ENCODE measurements at regions not wholly inside any gene's neighbourhood (a gene's known extent, or its start where the extent isn't known, plus 50 kb on each side); places are given as distances from the start of the nearest gene placed in this dataset.

DNA sequence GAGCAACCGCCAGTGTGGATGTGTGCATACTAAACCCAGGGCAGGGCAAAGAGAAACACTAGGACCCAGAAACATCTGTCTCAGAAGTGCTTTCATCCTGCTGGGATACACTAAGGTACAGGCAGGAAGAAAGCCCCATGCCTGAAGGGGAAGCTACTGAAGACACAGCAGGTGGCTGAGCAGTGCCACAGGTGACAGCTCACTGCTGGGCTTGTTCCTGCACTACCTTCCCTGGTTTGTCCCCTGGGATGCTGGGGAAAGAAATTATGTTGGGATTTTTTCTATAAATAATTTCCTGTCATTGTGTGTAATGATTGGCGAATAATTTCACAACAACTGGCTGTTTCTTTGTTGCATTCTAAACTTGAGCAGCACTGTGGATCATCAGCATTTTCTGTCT lies 245.3 kb upstream of the RAB4A start:
- Histone ChIP-seq H3K36me3 (ENCODE audit: control insufficient read depth, insufficient read depth, low read length) (no peaks in the 10 kb centered on the region), H3K79me2 (no peaks in the 10 kb centered on the region), H3K4me1 (no peaks in the 10 kb centered on the region), H3K4me2 (ENCODE audit: low read length) (no peak overlapping the region), H3K27me3 (ENCODE audit: control insufficient read depth, insufficient read depth, low read length) (no peaks in the 10 kb centered on the region), H3K27ac (no peak overlapping the region), H3K9ac (no peak overlapping the region), H3K9me3 (ENCODE audit: control insufficient read depth, low read length) (no peaks in the 10 kb centered on the region), H2AFZ (no peak overlapping the region), H3K4me3 (ENCODE audit: low read depth, low read length) (no peak overlapping the region)
- TF ChIP-seq CTCF (IDR thresholded peaks at IDR 0.05) = no peak

GRCh38 chr1:229027158-229027557 lies 243.8 kb upstream of the RAB4A start:
- H3K4me1 ChIP-seq = no peaks in the 10 kb centered on the region
- no peaks in the 10 kb centered on the region for H3K9me3 ChIP-seq (ENCODE audit: control insufficient read depth, low read length)
- H3K4me2 ChIP-seq (ENCODE audit: low read length) = no peak overlapping the region
- H3K9ac ChIP-seq = no peak overlapping the region
- H3K36me3 ChIP-seq (ENCODE audit: control insufficient read depth, insufficient read depth, low read length) = no peaks in the 10 kb centered on the region
- H3K27ac ChIP-seq = no peak overlapping the region
- TF ChIP-seq CTCF (IDR thresholded peaks at IDR 0.05) = no peak
- no peaks in the 10 kb centered on the region for H3K27me3 ChIP-seq (ENCODE audit: control insufficient read depth, insufficient read depth, low read length)
- no peak overlapping the region for H3K4me3 ChIP-seq (ENCODE audit: low read depth, low read length)
- H3K79me2 ChIP-seq = no peaks in the 10 kb centered on the region
- no peak overlapping the region for H2AFZ ChIP-seq

GRCh38 chr1:229027622-229028182 lies 243.2 kb upstream of the RAB4A start:
- Histone ChIP-seq H3K36me3 (ENCODE audit: control insufficient read depth, insufficient read depth, low read length) (no peaks in the 10 kb centered on the region), H3K9me3 (ENCODE audit: control insufficient read depth, low read length) (no peaks in the 10 kb centered on the region), H3K4me3 (ENCODE audit: low read depth, low read length) (no peak overlapping the region), H3K4me1 (no peaks in the 10 kb centered on the region), H3K27me3 (ENCODE audit: control insufficient read depth, insufficient read depth, low read length) (no peaks in the 10 kb centered on the region), H3K79me2 (no peaks in the 10 kb centered on the region), H3K4me2 (ENCODE audit: low read length) (no peak overlapping the region), H3K27ac (no peak overlapping the region), H2AFZ (no peak overlapping the region), H3K9ac (no peak overlapping the region)
- TF ChIP-seq CTCF (IDR thresholded peaks at IDR 0.05) = no peak

GRCh38 chr1:229028544-229028943 lies 242.4 kb upstream of the RAB4A start:
- Histone ChIP-seq H2AFZ (no peak overlapping the region), H3K4me3 (ENCODE audit: low read depth, low read length) (no peak overlapping the region), H3K9me3 (ENCODE audit: control insufficient read depth, low read length) (no peaks in the 10 kb centered on the region), H3K79me2 (no peaks in the 10 kb centered on the region), H3K27me3 (ENCODE audit: control insufficient read depth, insufficient read depth, low read length) (no peaks in the 10 kb centered on the region), H3K4me1 (no peaks in the 10 kb centered on the region), H3K36me3 (ENCODE audit: control insufficient read depth, insufficient read depth, low read length) (no peaks in the 10 kb centered on the region), H3K27ac (no peak overlapping the region), H3K9ac (no peak overlapping the region), H3K4me2 (ENCODE audit: low read length) (no peak overlapping the region)
- no peak for TF ChIP-seq CTCF (IDR thresholded peaks at IDR 0.05)

Measured in parathyroid adenoma (tissue), 2 donors.